ENCODE measurements at regions not wholly inside any gene's neighbourhood (a gene's known extent, or its start where the extent isn't known, plus 50 kb on each side); places are given as distances from the start of the nearest gene placed in this dataset.

DNA sequence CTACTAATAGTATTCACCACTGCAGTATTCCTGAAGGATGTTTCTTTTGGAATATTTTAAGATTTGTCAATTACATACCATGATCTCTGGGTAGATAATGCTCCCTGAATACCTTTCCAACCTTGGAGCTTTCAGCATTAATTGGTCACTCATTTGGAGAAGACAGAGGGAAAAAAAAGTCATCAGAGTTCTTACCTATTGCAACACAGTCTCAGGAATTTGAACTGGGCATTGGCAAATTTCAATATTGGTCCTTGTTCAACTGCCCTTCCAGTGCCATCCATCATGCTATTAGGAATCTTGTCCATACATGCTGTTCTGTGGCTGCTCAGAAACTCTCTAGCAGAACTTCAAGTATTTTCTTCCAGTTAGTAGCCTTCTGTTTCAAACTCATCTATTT, 83.6 kb upstream of the KCNJ3 start:
- TF ChIP-seq, protein P1, sequence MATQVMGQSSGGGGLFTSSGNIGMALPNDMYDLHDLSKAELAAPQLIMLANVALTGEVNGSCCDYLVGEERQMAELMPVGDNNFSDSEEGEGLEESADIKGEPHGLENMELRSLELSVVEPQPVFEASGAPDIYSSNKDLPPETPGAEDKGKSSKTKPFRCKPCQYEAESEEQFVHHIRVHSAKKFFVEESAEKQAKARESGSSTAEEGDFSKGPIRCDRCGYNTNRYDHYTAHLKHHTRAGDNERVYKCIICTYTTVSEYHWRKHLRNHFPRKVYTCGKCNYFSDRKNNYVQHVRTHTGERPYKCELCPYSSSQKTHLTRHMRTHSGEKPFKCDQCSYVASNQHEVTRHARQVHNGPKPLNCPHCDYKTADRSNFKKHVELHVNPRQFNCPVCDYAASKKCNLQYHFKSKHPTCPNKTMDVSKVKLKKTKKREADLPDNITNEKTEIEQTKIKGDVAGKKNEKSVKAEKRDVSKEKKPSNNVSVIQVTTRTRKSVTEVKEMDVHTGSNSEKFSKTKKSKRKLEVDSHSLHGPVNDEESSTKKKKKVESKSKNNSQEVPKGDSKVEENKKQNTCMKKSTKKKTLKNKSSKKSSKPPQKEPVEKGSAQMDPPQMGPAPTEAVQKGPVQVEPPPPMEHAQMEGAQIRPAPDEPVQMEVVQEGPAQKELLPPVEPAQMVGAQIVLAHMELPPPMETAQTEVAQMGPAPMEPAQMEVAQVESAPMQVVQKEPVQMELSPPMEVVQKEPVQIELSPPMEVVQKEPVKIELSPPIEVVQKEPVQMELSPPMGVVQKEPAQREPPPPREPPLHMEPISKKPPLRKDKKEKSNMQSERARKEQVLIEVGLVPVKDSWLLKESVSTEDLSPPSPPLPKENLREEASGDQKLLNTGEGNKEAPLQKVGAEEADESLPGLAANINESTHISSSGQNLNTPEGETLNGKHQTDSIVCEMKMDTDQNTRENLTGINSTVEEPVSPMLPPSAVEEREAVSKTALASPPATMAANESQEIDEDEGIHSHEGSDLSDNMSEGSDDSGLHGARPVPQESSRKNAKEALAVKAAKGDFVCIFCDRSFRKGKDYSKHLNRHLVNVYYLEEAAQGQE (IDR thresholded peaks at IDR 0.05; ENCODE audit: unreplicated experiment), result no peak
- TF ChIP-seq, protein P2, sequence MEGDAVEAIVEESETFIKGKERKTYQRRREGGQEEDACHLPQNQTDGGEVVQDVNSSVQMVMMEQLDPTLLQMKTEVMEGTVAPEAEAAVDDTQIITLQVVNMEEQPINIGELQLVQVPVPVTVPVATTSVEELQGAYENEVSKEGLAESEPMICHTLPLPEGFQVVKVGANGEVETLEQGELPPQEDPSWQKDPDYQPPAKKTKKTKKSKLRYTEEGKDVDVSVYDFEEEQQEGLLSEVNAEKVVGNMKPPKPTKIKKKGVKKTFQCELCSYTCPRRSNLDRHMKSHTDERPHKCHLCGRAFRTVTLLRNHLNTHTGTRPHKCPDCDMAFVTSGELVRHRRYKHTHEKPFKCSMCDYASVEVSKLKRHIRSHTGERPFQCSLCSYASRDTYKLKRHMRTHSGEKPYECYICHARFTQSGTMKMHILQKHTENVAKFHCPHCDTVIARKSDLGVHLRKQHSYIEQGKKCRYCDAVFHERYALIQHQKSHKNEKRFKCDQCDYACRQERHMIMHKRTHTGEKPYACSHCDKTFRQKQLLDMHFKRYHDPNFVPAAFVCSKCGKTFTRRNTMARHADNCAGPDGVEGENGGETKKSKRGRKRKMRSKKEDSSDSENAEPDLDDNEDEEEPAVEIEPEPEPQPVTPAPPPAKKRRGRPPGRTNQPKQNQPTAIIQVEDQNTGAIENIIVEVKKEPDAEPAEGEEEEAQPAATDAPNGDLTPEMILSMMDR (conservative IDR thresholded peaks at IDR 0.05; ENCODE audit: low read depth in 2 of 2), result no peak
- no peak for TF ChIP-seq EZH2 (IDR thresholded peaks at IDR 0.05; ENCODE audit: low read depth, unreplicated experiment)
- TF ChIP-seq POLR2AphosphoS5 (IDR thresholded peaks at IDR 0.05; ENCODE audit: low read depth), result no peak
- TF ChIP-seq, protein P3, sequence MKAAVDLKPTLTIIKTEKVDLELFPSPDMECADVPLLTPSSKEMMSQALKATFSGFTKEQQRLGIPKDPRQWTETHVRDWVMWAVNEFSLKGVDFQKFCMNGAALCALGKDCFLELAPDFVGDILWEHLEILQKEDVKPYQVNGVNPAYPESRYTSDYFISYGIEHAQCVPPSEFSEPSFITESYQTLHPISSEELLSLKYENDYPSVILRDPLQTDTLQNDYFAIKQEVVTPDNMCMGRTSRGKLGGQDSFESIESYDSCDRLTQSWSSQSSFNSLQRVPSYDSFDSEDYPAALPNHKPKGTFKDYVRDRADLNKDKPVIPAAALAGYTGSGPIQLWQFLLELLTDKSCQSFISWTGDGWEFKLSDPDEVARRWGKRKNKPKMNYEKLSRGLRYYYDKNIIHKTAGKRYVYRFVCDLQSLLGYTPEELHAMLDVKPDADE (IDR thresholded peaks at IDR 0.05), result no peak
- no peak for TF ChIP-seq EZH2phosphoT487 (IDR thresholded peaks at IDR 0.05; ENCODE audit: unreplicated experiment)
- no peak for TF ChIP-seq CREB1 (CRISPR knock-in tag; IDR thresholded peaks at IDR 0.05; ENCODE audit: low read depth)
- no peak for TF ChIP-seq ZNF331 (CRISPR knock-in tag; IDR thresholded peaks at IDR 0.05; ENCODE audit: low read depth)
- TF ChIP-seq ZNF114 (CRISPR knock-in tag; IDR thresholded peaks at IDR 0.05), result no peak
- TF ChIP-seq JUNB (IDR thresholded peaks at IDR 0.05; ENCODE audit: unreplicated experiment), result no peak
- no peak for TF ChIP-seq NANOG (IDR thresholded peaks at IDR 0.05; ENCODE audit: borderline replicate concordance)
- TF ChIP-seq, protein P4, sequence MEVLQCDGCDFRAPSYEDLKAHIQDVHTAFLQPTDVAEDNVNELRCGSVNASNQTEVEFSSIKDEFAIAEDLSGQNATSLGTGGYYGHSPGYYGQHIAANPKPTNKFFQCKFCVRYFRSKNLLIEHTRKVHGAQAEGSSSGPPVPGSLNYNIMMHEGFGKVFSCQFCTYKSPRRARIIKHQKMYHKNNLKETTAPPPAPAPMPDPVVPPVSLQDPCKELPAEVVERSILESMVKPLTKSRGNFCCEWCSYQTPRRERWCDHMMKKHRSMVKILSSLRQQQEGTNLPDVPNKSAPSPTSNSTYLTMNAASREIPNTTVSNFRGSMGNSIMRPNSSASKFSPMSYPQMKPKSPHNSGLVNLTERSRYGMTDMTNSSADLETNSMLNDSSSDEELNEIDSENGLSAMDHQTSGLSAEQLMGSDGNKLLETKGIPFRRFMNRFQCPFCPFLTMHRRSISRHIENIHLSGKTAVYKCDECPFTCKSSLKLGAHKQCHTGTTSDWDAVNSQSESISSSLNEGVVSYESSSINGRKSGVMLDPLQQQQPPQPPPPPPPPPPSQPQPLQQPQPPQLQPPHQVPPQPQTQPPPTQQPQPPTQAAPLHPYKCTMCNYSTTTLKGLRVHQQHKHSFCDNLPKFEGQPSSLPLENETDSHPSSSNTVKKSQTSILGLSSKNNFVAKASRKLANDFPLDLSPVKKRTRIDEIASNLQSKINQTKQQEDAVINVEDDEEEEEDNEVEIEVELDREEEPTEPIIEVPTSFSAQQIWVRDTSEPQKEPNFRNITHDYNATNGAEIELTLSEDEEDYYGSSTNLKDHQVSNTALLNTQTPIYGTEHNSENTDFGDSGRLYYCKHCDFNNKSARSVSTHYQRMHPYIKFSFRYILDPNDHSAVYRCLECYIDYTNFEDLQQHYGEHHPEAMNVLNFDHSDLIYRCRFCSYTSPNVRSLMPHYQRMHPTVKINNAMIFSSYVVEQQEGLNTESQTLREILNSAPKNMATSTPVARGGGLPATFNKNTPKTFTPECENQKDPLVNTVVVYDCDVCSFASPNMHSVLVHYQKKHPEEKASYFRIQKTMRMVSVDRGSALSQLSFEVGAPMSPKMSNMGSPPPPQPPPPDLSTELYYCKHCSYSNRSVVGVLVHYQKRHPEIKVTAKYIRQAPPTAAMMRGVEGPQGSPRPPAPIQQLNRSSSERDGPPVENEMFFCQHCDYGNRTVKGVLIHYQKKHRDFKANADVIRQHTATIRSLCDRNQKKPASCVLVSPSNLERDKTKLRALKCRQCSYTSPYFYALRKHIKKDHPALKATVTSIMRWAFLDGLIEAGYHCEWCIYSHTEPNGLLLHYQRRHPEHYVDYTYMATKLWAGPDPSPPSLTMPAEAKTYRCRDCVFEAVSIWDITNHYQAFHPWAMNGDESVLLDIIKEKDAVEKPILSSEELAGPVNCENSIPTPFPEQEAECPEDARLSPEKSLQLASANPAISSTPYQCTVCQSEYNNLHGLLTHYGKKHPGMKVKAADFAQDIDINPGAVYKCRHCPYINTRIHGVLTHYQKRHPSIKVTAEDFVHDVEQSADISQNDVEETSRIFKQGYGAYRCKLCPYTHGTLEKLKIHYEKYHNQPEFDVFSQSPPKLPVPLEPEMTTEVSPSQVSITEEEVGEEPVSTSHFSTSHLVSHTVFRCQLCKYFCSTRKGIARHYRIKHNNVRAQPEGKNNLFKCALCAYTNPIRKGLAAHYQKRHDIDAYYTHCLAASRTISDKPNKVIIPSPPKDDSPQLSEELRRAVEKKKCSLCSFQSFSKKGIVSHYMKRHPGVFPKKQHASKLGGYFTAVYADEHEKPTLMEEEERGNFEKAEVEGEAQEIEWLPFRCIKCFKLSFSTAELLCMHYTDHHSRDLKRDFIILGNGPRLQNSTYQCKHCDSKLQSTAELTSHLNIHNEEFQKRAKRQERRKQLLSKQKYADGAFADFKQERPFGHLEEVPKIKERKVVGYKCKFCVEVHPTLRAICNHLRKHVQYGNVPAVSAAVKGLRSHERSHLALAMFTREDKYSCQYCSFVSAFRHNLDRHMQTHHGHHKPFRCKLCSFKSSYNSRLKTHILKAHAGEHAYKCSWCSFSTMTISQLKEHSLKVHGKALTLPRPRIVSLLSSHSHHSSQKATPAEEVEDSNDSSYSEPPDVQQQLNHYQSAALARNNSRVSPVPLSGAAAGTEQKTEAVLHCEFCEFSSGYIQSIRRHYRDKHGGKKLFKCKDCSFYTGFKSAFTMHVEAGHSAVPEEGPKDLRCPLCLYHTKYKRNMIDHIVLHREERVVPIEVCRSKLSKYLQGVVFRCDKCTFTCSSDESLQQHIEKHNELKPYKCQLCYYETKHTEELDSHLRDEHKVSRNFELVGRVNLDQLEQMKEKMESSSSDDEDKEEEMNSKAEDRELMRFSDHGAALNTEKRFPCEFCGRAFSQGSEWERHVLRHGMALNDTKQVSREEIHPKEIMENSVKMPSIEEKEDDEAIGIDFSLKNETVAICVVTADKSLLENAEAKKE (CRISPR knock-in tag; IDR thresholded peaks at IDR 0.05), result no peak
- TF ChIP-seq STAT1 (IDR thresholded peaks at IDR 0.05; ENCODE audit: unreplicated experiment), result no peak
